Testis (tissue), 2 donors: ENCODE measurements at regions not wholly inside any gene's neighbourhood (a gene's known extent, or its start where the extent isn't known, plus 50 kb on each side); places are given as distances from the start of the nearest gene placed in this dataset.

Experiments used
- DNase-seq: peaks from one replicate; pipeline ENCODE4 v3.0.0-alpha.2; 2019
- H3K27ac ChIP-seq, 2 donors: fragments of 200-600 bp; sonication (generic); one replicate each; pipeline ENCODE4 v1.5.1; 2019
- H3K27me3 ChIP-seq: fragments of 200-600 bp; sonication (generic); one replicate; pipeline ENCODE4 v1.5.1; 2019
- H3K36me3 ChIP-seq: fragments of 200-600 bp; sonication (generic); one replicate; pipeline ENCODE4 v1.5.1; 2017; ENCODE audit warnings: low read depth; ENCODE audit errors: missing control alignments
- H3K4me1 ChIP-seq: fragments of 200-600 bp; sonication (generic); one replicate; pipeline ENCODE4 v1.5.1; 2019
- H3K4me3 ChIP-seq, 2 donors: fragments of 200-600 bp; sonication (generic); one replicate each; pipeline ENCODE4 v1.5.1; 2017 to 2019
- H3K9me3 ChIP-seq: fragments of 200-600 bp; sonication (generic); one replicate; pipeline ENCODE4 v1.5.1; 2017
- CTCF ChIP-seq, 3 experiments: fragments of 450-650 bp in 2 of 3; fragments of 200-600 bp in 1 of 3; sonication (generic) in 1 of 3; IDR thresholded peaks; one replicate each; pipeline ENCODE4 v1.5.1; 2016 to 2019; ENCODE audit warnings: antibody characterized with exemption in 3 of 3, mild to moderate bottlenecking in 2 of 3, moderate library complexity in 1 of 3
- POLR2A ChIP-seq: fragments of 450-650 bp; IDR thresholded peaks from one replicate; pipeline ENCODE4 v1.6.1; 2017; ENCODE audit warnings: antibody characterized with exemption, mild to moderate bottlenecking, moderate library complexity
- WGBS, 2 donors: methylation state at CpG; one replicate each; pipeline ENCODE4 v1.1.5; 2018; 5-methylcytosine and 5-hydroxymethylcytosine counted together
- intact Hi-C: fragments of 100-400 bp; cut with DNase I; formaldehyde crosslinking; loops from one replicate; pipeline ENCODE4 v1.15.1; 2023; ENCODE audit warnings: low total_unique reads

- Histone ChIP-seq H3K36me3 (no peaks in the 10 kb centered on the region), H3K27ac (no peak overlapping the region), H3K27me3 (no peaks in the 10 kb centered on the region), H3K4me3 (no peak overlapping the region), H3K4me1 (peaks cover 3% of the 10 kb centered on the region), H3K9me3 (no peaks in the 10 kb centered on the region)
- TF ChIP-seq POLR2A (no peak), CTCF (IDR thresholded peaks at IDR 0.05) (no peak)
- WGBS, 2 donors, result 78 to 84% methylated on average over 7 of the region's 7 CpGs
- no peak for DNase-seq
- intact Hi-C loops, result no loop called here
These were observed 119.0 kb upstream of the NFIA start for GRCh38 chr1:60963167-60963940.

DNA sequence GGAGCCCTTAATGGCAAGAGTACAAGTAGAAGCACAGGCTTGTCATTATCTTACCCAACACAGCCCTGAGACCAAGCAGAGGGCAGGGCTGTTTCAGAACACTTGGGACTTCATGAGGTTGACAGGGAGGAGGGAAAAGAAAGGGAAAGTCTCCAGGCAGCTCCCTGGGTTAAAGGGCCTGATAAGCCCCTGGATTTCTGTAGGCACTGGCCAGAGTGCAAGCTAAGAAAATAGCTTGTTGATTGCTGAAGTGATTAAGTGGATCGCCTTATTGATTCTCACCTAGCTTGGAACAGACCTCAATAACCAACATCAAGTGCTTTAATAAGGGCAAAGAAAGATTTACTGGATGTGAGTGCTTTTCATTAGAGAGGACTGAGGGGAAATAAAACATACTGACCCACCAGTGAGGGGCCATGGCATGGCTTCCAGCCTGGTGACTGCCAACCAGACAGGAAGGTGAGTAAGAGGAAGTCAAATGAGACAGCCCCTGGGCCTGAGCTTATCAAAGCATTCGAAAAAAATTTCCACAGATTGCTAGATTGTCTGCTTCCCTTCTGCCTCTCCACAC, 121.4 kb upstream of the NFIA start:
- Histone ChIP-seq H3K4me1 (peaks cover 6% of the 10 kb centered on the region), H3K27me3 (no peaks in the 10 kb centered on the region), H3K36me3 (no peaks in the 10 kb centered on the region), H3K4me3 (no peak overlapping the region), H3K27ac (no peak overlapping the region), H3K9me3 (no peaks in the 10 kb centered on the region)
- WGBS, 2 donors, result 82 to 88% methylated on average over 2 of the region's 2 CpGs
- TF ChIP-seq POLR2A, result no peak
- no peak for TF ChIP-seq CTCF (IDR thresholded peaks at IDR 0.05)
- no peak for DNase-seq
- intact Hi-C loops, result no loop called here

DNA sequence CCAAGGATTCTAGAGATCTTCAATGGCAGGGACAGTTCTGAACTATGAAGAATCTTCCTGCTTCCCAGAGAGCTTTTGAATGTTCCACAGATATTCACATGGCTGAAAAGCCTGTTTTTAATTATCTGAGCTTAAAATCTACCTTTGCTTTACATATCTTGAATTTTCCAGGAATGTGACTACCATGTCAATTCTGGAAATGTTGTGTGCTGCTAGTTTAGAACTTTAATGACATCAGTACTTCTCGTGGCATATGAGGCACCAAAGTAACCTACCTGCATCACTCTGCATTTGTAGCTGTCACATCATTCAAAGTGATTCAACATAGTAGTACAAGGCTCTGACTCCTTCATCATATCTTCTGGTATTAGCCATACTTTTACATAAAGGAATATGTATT, 122.7 kb upstream of the NFIA start:
- no peak for DNase-seq
- Histone ChIP-seq H3K9me3 (no peaks in the 10 kb centered on the region), H3K36me3 (no peaks in the 10 kb centered on the region), H3K27me3 (no peaks in the 10 kb centered on the region), H3K4me1 (peaks cover 6% of the 10 kb centered on the region), H3K4me3 (no peak overlapping the region), H3K27ac (no peak overlapping the region)
- TF ChIP-seq CTCF (IDR thresholded peaks at IDR 0.05) (no peak), POLR2A (no peak)
- intact Hi-C loops, result no loop called here
- WGBS, 2 donors, result 86 to 98% methylated on average over 1 of the region's 1 CpG

- Histone ChIP-seq H3K4me3 (no peak overlapping the region), H3K9me3 (no peaks in the 10 kb centered on the region), H3K36me3 (no peaks in the 10 kb centered on the region), H3K27me3 (no peaks in the 10 kb centered on the region), H3K4me1 (peaks cover 6% of the 10 kb centered on the region), H3K27ac (no peak overlapping the region)
- intact Hi-C loops, result no loop called here
- DNase-seq, result no peak
- no peak for TF ChIP-seq CTCF (IDR thresholded peaks at IDR 0.05)
- no peak for TF ChIP-seq POLR2A
- WGBS, 2 donors, result 71 to 72% methylated on average over 3 of the region's 3 CpGs
These were observed 124.4 kb upstream of the NFIA start for GRCh38 chr1:60958001-60958400.

- intact Hi-C loops, result no loop called here
- no peaks in the 10 kb centered on the region for H3K27me3 ChIP-seq
- H3K36me3 ChIP-seq, result no peaks in the 10 kb centered on the region
- DNase-seq, result no peak
- H3K9me3 ChIP-seq, result no peaks in the 10 kb centered on the region
- 93 to 95% methylated on average over 3 of the region's 3 CpGs for WGBS, 2 donors
- H3K4me1 ChIP-seq, result peaks cover 6% of the 10 kb centered on the region
- H3K27ac ChIP-seq, result no peak overlapping the region
- no peak overlapping the region for H3K4me3 ChIP-seq
- TF ChIP-seq CTCF (IDR thresholded peaks at IDR 0.05), result no peak
- no peak for TF ChIP-seq POLR2A
These were observed 125.8 kb upstream of the NFIA start for GRCh38 chr1:60956520-60956919.
